ES-I3 (cell line): ENCODE measurements at regions not wholly inside any gene's neighbourhood (a gene's known extent, or its start where the extent isn't known, plus 50 kb on each side); places are given as distances from the start of the nearest gene placed in this dataset.

Experiments used
- H3K36me3 ChIP-seq: 2 replicates; pipeline ENCODE4 v1.6.1; 2013; ENCODE audit warnings: mild to moderate bottlenecking, low read length, control low read depth, moderate library complexity; ENCODE audit not compliant: insufficient read depth
- H3K4me1 ChIP-seq: 2 replicates; pipeline ENCODE4 v1.6.1; 2013; ENCODE audit warnings: mild to moderate bottlenecking, control low read depth, low read length; ENCODE audit not compliant: insufficient read depth
- H3K9ac ChIP-seq: 2 replicates; pipeline ENCODE4 v1.6.1; 2013; ENCODE audit warnings: low read depth, mild to moderate bottlenecking, low read length, moderate library complexity
- H3K9me3 ChIP-seq: 2 replicates; pipeline ENCODE4 v1.6.1; 2013; ENCODE audit warnings: mild to moderate bottlenecking, low read length, moderate library complexity; ENCODE audit not compliant: control insufficient read depth, insufficient read depth

DNA sequence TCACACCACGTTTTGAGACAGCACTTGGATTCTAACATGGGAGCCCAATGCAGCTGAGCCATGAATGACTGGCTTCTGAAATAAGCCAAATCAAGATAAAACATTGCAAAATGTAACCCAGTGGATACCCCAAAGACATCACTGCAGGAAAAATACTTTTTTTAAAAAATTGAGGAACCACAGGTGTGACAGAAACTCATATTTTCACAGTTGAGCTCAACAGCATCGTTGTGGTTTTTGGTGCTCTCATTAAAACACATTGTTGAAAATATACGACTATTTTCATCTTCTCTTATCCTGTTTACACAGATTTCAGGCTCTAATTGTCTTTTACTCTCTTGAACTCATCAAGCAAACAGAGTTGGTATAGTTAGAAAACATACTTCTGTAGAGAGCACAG is 429.3 kb upstream of the VRK2 start:
- Histone ChIP-seq H3K36me3 (no peaks in the 10 kb centered on the region), H3K9me3 (no peaks in the 10 kb centered on the region), H3K4me1 (no peaks in the 10 kb centered on the region), H3K9ac (no peak overlapping the region)

GRCh38 chr2:57621122-57621663 is 425.4 kb upstream of the VRK2 start:
- Histone ChIP-seq H3K9me3 (no peaks in the 10 kb centered on the region), H3K36me3 (no peaks in the 10 kb centered on the region), H3K4me1 (no peaks in the 10 kb centered on the region), H3K9ac (no peak overlapping the region)

GRCh38 chr2:57622009-57622408 is 424.6 kb upstream of the VRK2 start:
- H3K4me1 ChIP-seq, result no peaks in the 10 kb centered on the region
- no peaks in the 10 kb centered on the region for H3K36me3 ChIP-seq
- H3K9me3 ChIP-seq, result no peaks in the 10 kb centered on the region
- no peak overlapping the region for H3K9ac ChIP-seq

DNA sequence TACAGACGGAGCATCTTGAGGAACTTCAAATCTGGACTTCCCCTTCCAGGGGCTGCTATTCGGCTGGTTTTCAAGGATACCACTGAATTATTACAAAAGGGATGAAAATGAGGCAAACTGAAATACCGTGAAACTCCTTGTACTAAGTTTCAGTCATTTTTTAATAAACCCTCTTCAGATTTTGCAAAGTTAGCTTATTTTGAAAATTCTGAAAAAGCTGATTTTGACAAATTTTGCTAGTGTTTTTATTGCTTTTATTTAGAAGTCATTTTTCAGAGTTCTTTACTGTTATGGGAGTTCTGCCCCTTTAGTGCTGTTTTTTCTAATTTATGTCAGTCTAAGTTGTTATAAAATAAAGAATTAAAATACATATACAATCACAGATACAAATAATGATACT is 390.4 kb upstream of the VRK2 start:
- Histone ChIP-seq H3K9me3 (peaks cover 8% of the 10 kb centered on the region), H3K36me3 (no peaks in the 10 kb centered on the region), H3K4me1 (no peaks in the 10 kb centered on the region), H3K9ac (no peak overlapping the region)

- Histone ChIP-seq H3K9ac (no peak overlapping the region), H3K4me1 (no peaks in the 10 kb centered on the region), H3K36me3 (no peaks in the 10 kb centered on the region), H3K9me3 (no peaks in the 10 kb centered on the region)
Measured at GRCh38 chr2:57669570-57669969, 377.0 kb upstream of the VRK2 start.

DNA sequence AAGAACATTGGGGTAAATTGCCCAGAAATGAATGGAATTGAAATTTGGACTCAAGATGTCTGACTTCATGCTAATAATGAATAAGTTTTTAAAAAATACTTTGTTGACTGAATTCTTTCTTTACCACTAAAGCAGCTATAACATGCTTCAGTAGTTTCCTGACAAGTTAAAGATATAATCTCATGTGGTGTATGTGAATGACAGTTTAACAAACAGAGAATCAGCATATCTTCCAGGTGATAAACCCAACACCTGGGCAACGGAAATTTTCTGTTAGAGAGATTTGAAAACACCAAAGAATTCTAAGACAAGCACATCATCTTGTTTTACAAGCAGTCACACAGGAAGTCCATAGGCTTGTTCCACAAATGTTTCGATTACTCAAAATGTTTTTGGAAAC is 372.6 kb upstream of the VRK2 start:
- H3K9me3 ChIP-seq, result no peaks in the 10 kb centered on the region
- no peaks in the 10 kb centered on the region for H3K36me3 ChIP-seq
- H3K9ac ChIP-seq, result no peak overlapping the region
- H3K4me1 ChIP-seq, result no peaks in the 10 kb centered on the region

DNA sequence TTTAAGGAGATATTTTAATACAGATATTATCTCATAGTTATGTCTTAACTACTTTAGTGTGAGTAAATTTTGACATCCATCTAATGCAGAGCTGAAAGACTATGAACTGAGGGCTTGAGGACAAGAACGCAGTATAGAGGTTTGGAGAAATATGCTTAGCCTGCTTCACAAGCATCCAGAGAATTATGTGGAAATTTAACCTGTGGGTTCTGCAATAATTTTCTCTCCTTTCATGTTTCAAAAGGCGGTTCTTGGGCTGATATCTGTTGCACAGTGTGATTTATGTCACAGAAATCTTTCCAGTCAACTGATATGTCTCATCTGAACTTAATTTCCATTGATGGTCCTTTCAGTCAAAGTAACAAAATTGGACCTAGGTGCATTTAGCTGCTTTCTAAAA is 371.9 kb upstream of the VRK2 start:
- Histone ChIP-seq H3K4me1 (no peaks in the 10 kb centered on the region), H3K9me3 (no peaks in the 10 kb centered on the region), H3K36me3 (no peaks in the 10 kb centered on the region), H3K9ac (no peak overlapping the region)

GRCh38 chr2:57677296-57677695 is 369.3 kb upstream of the VRK2 start:
- Histone ChIP-seq H3K36me3 (no peaks in the 10 kb centered on the region), H3K9me3 (no peaks in the 10 kb centered on the region), H3K9ac (no peak overlapping the region), H3K4me1 (no peaks in the 10 kb centered on the region)

DNA sequence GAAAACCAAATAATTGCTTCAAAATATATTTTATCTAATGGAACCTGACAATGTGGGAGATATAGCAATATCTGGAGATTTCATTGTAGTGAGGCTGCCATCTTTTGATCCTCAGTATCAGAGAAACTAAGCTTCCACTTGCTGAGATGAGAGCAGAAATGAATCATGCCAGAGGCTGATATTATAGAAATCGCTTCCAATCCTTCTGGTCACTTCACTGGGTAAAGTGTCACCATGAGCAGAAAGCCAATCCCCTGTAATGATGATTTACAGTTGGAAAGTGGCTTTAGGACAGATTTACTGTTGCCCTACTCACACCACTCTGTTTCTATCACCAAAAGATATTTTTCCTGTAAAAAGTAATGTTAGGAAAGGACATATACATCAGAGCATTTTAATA is 365.0 kb upstream of the VRK2 start:
- Histone ChIP-seq H3K9ac (no peak overlapping the region), H3K36me3 (no peaks in the 10 kb centered on the region), H3K9me3 (no peaks in the 10 kb centered on the region), H3K4me1 (no peaks in the 10 kb centered on the region)

GRCh38 chr2:57685032-57685431 is 361.6 kb upstream of the VRK2 start:
- Histone ChIP-seq H3K36me3 (no peaks in the 10 kb centered on the region), H3K9me3 (peaks cover 7% of the 10 kb centered on the region; the same call in 1 of the 2 replicates), H3K4me1 (no peaks in the 10 kb centered on the region), H3K9ac (no peak overlapping the region)

- Histone ChIP-seq H3K9ac (no peak overlapping the region), H3K9me3 (peaks cover 12% of the 10 kb centered on the region; the same call in 1 of the 2 replicates), H3K4me1 (peaks cover 20% of the 10 kb centered on the region), H3K36me3 (no peaks in the 10 kb centered on the region)
Measured at GRCh38 chr2:57692395-57692794, 354.2 kb upstream of the VRK2 start.

GRCh38 chr2:57693177-57693576 is 353.4 kb upstream of the VRK2 start:
- no peak overlapping the region for H3K9ac ChIP-seq
- H3K4me1 ChIP-seq, result peaks cover 20% of the 10 kb centered on the region

DNA sequence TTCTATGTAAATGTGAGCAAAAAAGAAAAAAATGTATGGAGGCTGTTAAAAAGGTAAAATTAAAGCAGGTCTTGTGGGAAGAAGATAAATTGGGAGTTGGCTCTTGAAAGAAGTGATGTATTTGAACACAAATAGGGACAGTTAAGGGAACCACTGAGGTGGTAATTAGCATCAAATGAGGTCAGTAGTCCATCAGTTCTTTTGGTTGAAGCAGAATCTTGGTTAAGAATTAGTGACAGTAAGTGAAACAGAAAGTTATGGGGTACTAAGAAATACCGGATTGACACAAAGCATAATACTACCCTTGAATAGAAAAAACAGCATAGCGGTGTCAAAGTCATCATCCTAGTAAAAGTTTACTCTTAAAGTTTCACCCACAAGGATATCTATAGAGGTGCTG is 352.6 kb upstream of the VRK2 start:
- H3K4me1 ChIP-seq, result peaks cover 20% of the 10 kb centered on the region
- H3K9me3 ChIP-seq, result peaks cover 9% of the 10 kb centered on the region; the same call in 1 of the 2 replicates
- H3K36me3 ChIP-seq, result no peaks in the 10 kb centered on the region
- no peak overlapping the region for H3K9ac ChIP-seq

More at GRCh38 chr2:57693177-57693576, 353.4 kb upstream of the VRK2 start:
- H3K36me3 ChIP-seq, result no peaks in the 10 kb centered on the region
- peaks cover 9% of the 10 kb centered on the region; the same call in 1 of the 2 replicates for H3K9me3 ChIP-seq

GRCh38 chr2:57696016-57696415 is 350.6 kb upstream of the VRK2 start:
- H3K9ac ChIP-seq, result no peak overlapping the region
- H3K36me3 ChIP-seq, result no peaks in the 10 kb centered on the region
- H3K4me1 ChIP-seq, result peaks cover 24% of the 10 kb centered on the region
- peaks cover 4% of the 10 kb centered on the region; the same call in 1 of the 2 replicates for H3K9me3 ChIP-seq

GRCh38 chr2:57698392-57698791 is 348.2 kb upstream of the VRK2 start:
- H3K9me3 ChIP-seq, result no peaks in the 10 kb centered on the region
- peaks cover 24% of the 10 kb centered on the region for H3K4me1 ChIP-seq
- no peak overlapping the region for H3K9ac ChIP-seq
- H3K36me3 ChIP-seq, result no peaks in the 10 kb centered on the region
